Spleen (tissue), 11 donors: ENCODE measurements at regions not wholly inside any gene's neighbourhood (a gene's known extent, or its start where the extent isn't known, plus 50 kb on each side); places are given as distances from the start of the nearest gene placed in this dataset.

ENCODE experiments used
- DNase-seq: peaks from one replicate; pipeline ENCODE4 v3.0.0-alpha.2; 2020
- H3K27ac ChIP-seq, 8 donors: fragments of 200-600 bp; sonication (generic) in 7 of 8; 1 replicate in 4 of 8; 2 replicates in 4 of 8; pipeline versions ENCODE4 v1.5.0 to v1.8.0; 2016 to 2021; ENCODE audit warnings: inconsistent platforms in 4 of 8, mild to moderate bottlenecking in 4 of 8, moderate library complexity in 1 of 8
- H3K27me3 ChIP-seq, 7 donors: fragments of 200-600 bp; sonication (generic) in 6 of 7; replicated peaks in 1 of 7; 1 replicate in 4 of 7; 2 replicates in 3 of 7; pipeline versions ENCODE4 v1.5.0 to v1.8.0; 2016 to 2021; ENCODE audit warnings: inconsistent platforms in 3 of 7, mild to moderate bottlenecking in 1 of 7
- H3K36me3 ChIP-seq, 6 donors: fragments of 200-600 bp; sonication (generic) in 5 of 6; 1 replicate in 4 of 6; 2 replicates in 2 of 6; pipeline versions ENCODE4 v1.5.0 to v1.8.0; 2016 to 2021; ENCODE audit warnings: inconsistent platforms in 2 of 6
- H3K4me1 ChIP-seq, 6 donors: fragments of 200-600 bp; sonication (generic) in 5 of 6; 1 replicate in 3 of 6; 2 replicates in 3 of 6; pipeline versions ENCODE4 v1.5.0 to v1.8.0; 2016 to 2021; ENCODE audit warnings: inconsistent platforms in 3 of 6
- H3K4me3 ChIP-seq, 8 donors: fragments of 200-600 bp; sonication (generic) in 7 of 8; 1 replicate in 4 of 8; 2 replicates in 4 of 8; pipeline versions ENCODE4 v1.5.0 to v1.8.0; 2016 to 2021; ENCODE audit warnings: inconsistent platforms in 4 of 8, mild to moderate bottlenecking in 4 of 8, moderate library complexity in 2 of 8
- H3K9me3 ChIP-seq, 8 donors: fragments of 200-600 bp; sonication (generic) in 7 of 8; 1 replicate in 4 of 8; 2 replicates in 4 of 8; pipeline versions ENCODE4 v1.5.0 to v1.8.0; 2016 to 2021; ENCODE audit warnings: inconsistent platforms in 4 of 8
- CTCF ChIP-seq, 11 experiments: fragments of 200-600 bp in 7 of 11; fragments of 450-650 bp in 4 of 11; sonication (generic) in 4 of 11; IDR thresholded peaks in 8 of 11; conservative IDR thresholded peaks in 3 of 11; 1 replicate in 7 of 11; 2 replicates in 4 of 11; pipeline versions ENCODE4 v1.4.0 to v1.8.0; 2016 to 2021; ENCODE audit warnings: antibody characterized with exemption in 11 of 11, inconsistent platforms in 4 of 11, mild to moderate bottlenecking in 1 of 11
- POLR2A ChIP-seq, 3 donors: fragments of 450-650 bp; IDR thresholded peaks; one replicate each; pipeline ENCODE4 v1.5.1; 2017; ENCODE audit warnings: antibody characterized with exemption in 3 of 3, mild to moderate bottlenecking in 1 of 3
- POLR2AphosphoS5 ChIP-seq, 3 donors: sonication (generic); formaldehyde crosslinking; IDR thresholded peaks; one replicate each; pipeline ENCODE4 v1.5.1; 2017; ENCODE audit warnings: antibody characterized with exemption in 3 of 3
- WGBS, 5 donors: extraction: QIAGEN DNeasy Blood & Tissue Kit in 3 of 5; methylation state at CpG; one replicate each; pipeline versions ENCODE4 v1.1.5 to v1.1.7; 2013 to 2018; 5-methylcytosine and 5-hydroxymethylcytosine counted together
- intact Hi-C: fragments of 100-400 bp; cut with DNase I; formaldehyde crosslinking; loops from one replicate; pipeline ENCODE4 v1.15.0; 2023; ENCODE audit warnings: low total_unique reads
- donor health status: healthy with polysubstance abuse.
- donor health status: DM: no; HTN: no; CAD: no; lungs with moderate emphysema.
- donor health status: DM: no; HTN: no; CAD: no.
- donor health status: Bipolar disorder and iron deficiency.
- donor health status: healthy.
- donor health status: DM: no; HTN: no; CAD: no.
- donor health status: DM: yes; HTN: yes; CAD: no.

- no peak for DNase-seq
- Histone ChIP-seq H3K4me1 (no peaks in the 10 kb centered on the region), H3K27me3 (no peaks in the 10 kb centered on the region), H3K27ac (no peak overlapping the region), H3K4me3 (no peak overlapping the region), H3K36me3 (no peaks in the 10 kb centered on the region), H3K9me3 (no peaks in the 10 kb centered on the region)
- intact Hi-C loops = no loop called here
- 14 to 29% (median 15%) methylated on average over 2 of the region's 2 CpGs for WGBS, 5 donors
- TF ChIP-seq CTCF (IDR thresholded peaks at IDR 0.05 in 8 of 11, conservative IDR thresholded peaks at IDR 0.05 in 3 of 11) (no peak), POLR2A (IDR thresholded peaks at IDR 0.05) (no peak)
These were observed 111.2 kb downstream of the KLF5 start for GRCh38 chr13:73169971-73170370.

GRCh38 chr13:73168953-73169401 lies 110.2 kb downstream of the KLF5 start:
- H3K27me3 ChIP-seq = no peaks in the 10 kb centered on the region
- 86 to 91% (median 88%) methylated on average over 8 of the region's 8 CpGs for WGBS, 5 donors
- intact Hi-C loops = no loop called here

DNA sequence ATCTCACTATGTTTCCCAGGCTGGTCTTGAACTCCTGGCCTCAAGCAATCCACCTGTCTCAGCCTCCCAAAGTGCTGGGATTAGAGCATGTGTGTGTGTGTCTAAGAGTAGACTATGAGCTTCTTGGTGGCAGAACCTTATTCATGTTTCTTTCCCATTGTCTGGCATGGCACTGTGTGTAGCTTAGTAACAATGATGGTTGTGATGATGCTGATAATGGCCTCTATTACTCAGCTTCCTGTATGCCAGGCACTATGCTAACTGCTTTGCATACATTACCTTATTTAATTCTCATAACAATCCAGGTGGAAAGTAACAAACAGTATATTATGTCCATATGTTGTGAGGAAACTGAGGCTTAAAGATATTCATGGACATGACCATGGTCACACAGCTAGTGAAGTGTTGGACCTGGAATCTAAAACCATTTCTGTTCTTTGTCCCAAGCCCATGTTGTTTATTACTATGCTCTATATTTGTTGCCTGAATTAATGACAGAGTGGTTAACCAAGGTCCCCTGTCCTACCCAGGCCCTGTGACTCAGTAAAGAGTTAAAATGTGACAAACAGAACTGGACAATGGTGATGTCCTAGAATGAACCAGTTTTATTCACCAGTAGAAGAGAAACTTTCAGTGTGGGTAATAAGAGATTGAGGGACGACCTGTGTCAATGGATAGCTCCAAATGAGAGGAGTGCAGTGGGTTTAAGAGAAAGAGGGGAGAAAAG lies 109.6 kb downstream of the KLF5 start:
- 70 to 85% (median 79%) methylated on average over 1 of the region's 1 CpG for WGBS, 5 donors
- H3K4me1 ChIP-seq = no peaks in the 10 kb centered on the region
- no peak for DNase-seq
- H3K27ac ChIP-seq = no peak overlapping the region
- no peaks in the 10 kb centered on the region for H3K36me3 ChIP-seq
- no peaks in the 10 kb centered on the region for H3K9me3 ChIP-seq
- no peak for TF ChIP-seq CTCF (IDR thresholded peaks at IDR 0.05 in 8 of 11, conservative IDR thresholded peaks at IDR 0.05 in 3 of 11)
- no peak for TF ChIP-seq POLR2AphosphoS5 (IDR thresholded peaks at IDR 0.05)
- TF ChIP-seq POLR2A (IDR thresholded peaks at IDR 0.05) = no peak
- H3K4me3 ChIP-seq = no peak overlapping the region
- H3K27me3 ChIP-seq = no peaks in the 10 kb centered on the region
- intact Hi-C loops = no loop called here

More at GRCh38 chr13:73168953-73169401, 110.2 kb downstream of the KLF5 start:
- Histone ChIP-seq H3K36me3 (no peaks in the 10 kb centered on the region), H3K4me3 (no peak overlapping the region), H3K9me3 (no peaks in the 10 kb centered on the region), H3K27ac (no peak overlapping the region), H3K4me1 (no peaks in the 10 kb centered on the region)
- TF ChIP-seq POLR2A (IDR thresholded peaks at IDR 0.05) (no peak), POLR2AphosphoS5 (IDR thresholded peaks at IDR 0.05) (no peak), CTCF (IDR thresholded peaks at IDR 0.05 in 8 of 11, conservative IDR thresholded peaks at IDR 0.05 in 3 of 11) (no peak)
- no peak for DNase-seq

- TF ChIP-seq POLR2AphosphoS5 (IDR thresholded peaks at IDR 0.05) (no peak), POLR2A (IDR thresholded peaks at IDR 0.05) (no peak), CTCF (IDR thresholded peaks at IDR 0.05 in 8 of 11, conservative IDR thresholded peaks at IDR 0.05 in 3 of 11) (no peak)
- intact Hi-C loops = no loop called here
- H3K4me3 ChIP-seq = no peak overlapping the region
- H3K27ac ChIP-seq = no peak overlapping the region
- DNase-seq = no peak
- H3K27me3 ChIP-seq = no peaks in the 10 kb centered on the region
- no peaks in the 10 kb centered on the region for H3K4me1 ChIP-seq
- H3K9me3 ChIP-seq = no peaks in the 10 kb centered on the region
- H3K36me3 ChIP-seq = no peaks in the 10 kb centered on the region
- WGBS, 5 donors = 64 to 81% (median 69%) methylated on average over 4 of the region's 4 CpGs
These were observed 108.4 kb downstream of the KLF5 start for GRCh38 chr13:73167028-73167820.
